ENCODE measurements at regions not wholly inside any gene's neighbourhood (a gene's known extent, or its start where the extent isn't known, plus 50 kb on each side); places are given as distances from the start of the nearest gene placed in this dataset.

DNA sequence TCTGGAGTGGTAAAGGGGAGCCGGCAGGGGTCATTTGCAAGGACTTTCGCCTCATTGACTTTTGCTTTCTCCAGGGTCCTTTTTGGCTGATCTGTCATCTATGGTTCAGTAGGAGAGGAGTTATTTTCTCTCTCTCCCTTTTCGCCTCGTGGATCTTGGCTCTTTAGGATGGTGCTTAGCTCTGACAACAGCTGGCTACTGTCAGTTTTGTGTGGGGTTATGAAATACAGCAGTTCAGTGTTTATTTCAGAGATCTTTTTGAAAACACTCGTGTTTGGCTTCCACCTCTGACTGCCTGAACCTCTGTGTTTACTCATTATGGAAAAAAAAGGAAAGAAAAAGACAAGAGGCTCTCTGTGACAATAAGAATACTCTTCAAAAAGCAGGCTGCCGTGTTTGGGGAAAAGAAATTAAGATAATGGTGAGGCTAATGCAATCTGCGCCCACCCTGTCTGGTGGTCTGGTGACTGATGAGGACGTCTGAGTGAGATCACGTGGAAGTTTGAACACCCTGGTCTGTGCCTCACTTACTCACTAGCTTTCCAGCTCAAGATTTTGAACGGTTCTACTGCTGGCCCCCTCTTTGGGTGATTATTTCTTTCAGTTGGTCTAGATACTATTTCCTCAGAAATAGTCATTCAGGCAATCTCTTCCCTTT is 567.7 kb downstream of the CAAP1 start:
- no peaks in the 10 kb centered on the region for H3K36me3 Mint-ChIP-seq (ENCODE audit: unreplicated experiment)
- no peaks in the 10 kb centered on the region for H3K9me3 Mint-ChIP-seq (ENCODE audit: unreplicated experiment)
- peaks cover 4% of the 10 kb centered on the region for H3K4me1 Mint-ChIP-seq (ENCODE audit: low read depth, unreplicated experiment)
- DNase-seq, result no peak
- peaks cover 2% of the 10 kb centered on the region for H3K27me3 Mint-ChIP-seq (ENCODE audit: unreplicated experiment)
- H3K27ac Mint-ChIP-seq (ENCODE audit: unreplicated experiment), result no peak overlapping the region
- TF ChIP-seq, protein P1, sequence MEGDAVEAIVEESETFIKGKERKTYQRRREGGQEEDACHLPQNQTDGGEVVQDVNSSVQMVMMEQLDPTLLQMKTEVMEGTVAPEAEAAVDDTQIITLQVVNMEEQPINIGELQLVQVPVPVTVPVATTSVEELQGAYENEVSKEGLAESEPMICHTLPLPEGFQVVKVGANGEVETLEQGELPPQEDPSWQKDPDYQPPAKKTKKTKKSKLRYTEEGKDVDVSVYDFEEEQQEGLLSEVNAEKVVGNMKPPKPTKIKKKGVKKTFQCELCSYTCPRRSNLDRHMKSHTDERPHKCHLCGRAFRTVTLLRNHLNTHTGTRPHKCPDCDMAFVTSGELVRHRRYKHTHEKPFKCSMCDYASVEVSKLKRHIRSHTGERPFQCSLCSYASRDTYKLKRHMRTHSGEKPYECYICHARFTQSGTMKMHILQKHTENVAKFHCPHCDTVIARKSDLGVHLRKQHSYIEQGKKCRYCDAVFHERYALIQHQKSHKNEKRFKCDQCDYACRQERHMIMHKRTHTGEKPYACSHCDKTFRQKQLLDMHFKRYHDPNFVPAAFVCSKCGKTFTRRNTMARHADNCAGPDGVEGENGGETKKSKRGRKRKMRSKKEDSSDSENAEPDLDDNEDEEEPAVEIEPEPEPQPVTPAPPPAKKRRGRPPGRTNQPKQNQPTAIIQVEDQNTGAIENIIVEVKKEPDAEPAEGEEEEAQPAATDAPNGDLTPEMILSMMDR (IDR thresholded peaks at IDR 0.05; ENCODE audit: partially characterized antibody, unreplicated experiment), result no peak
- no peak overlapping the region for H3K4me3 Mint-ChIP-seq (ENCODE audit: unreplicated experiment)

DNA sequence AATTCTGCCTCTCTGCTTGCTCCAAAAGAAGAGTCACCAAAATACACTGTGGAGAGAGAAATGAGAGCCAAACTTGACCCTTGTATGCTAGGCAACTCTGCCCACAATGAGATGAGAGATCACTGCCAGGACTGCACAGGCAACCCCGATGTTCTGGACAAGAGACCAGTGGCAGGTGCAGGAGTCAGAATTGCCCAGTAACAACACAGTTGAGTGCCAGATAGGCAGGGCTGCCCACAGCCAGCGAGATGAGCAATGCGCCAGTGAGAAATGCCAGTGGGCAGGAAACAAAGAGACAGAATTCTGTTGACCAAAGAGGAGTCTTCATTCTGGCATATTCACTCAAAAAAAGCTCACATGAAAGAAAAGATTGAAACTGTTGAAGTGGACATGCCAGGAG is 570.7 kb downstream of the CAAP1 start:
- H3K9me3 Mint-ChIP-seq (ENCODE audit: unreplicated experiment), result no peaks in the 10 kb centered on the region
- TF ChIP-seq, protein P1 (IDR thresholded peaks at IDR 0.05; ENCODE audit: partially characterized antibody, unreplicated experiment), result no peak
- H3K4me3 Mint-ChIP-seq (ENCODE audit: unreplicated experiment), result no peak overlapping the region
- H3K27me3 Mint-ChIP-seq (ENCODE audit: unreplicated experiment), result peaks cover 2% of the 10 kb centered on the region
- no peaks in the 10 kb centered on the region for H3K36me3 Mint-ChIP-seq (ENCODE audit: unreplicated experiment)
- no peak overlapping the region for H3K27ac Mint-ChIP-seq (ENCODE audit: unreplicated experiment)
- H3K4me1 Mint-ChIP-seq (ENCODE audit: low read depth, unreplicated experiment), result peaks cover 4% of the 10 kb centered on the region
- DNase-seq, result no peak

DNA sequence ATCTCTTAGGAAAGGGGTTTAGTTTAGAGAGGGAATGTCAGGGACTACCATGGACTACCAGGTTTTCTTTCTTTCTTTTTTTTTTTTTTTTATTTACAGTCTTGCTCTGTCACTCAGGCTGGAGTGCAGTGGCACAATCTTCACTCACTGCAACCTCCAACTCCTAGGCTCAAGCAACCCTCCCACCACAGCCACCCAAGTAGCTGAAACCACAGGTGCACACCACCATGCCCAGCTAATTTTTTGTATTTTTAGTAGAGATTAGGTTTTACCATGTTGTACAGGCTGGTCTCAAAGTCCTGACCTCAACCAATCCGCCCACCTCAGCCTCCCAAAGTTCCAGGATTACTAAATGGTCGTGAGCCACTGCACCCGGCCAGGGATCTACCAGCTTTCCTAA is 572.7 kb downstream of the CAAP1 start:
- TF ChIP-seq, protein P1 (IDR thresholded peaks at IDR 0.05; ENCODE audit: partially characterized antibody, unreplicated experiment), result no peak
- H3K27ac Mint-ChIP-seq (ENCODE audit: unreplicated experiment), result no peak overlapping the region
- H3K36me3 Mint-ChIP-seq (ENCODE audit: unreplicated experiment), result no peaks in the 10 kb centered on the region
- H3K27me3 Mint-ChIP-seq (ENCODE audit: unreplicated experiment), result peaks cover 2% of the 10 kb centered on the region
- no peaks in the 10 kb centered on the region for H3K9me3 Mint-ChIP-seq (ENCODE audit: unreplicated experiment)
- H3K4me1 Mint-ChIP-seq (ENCODE audit: low read depth, unreplicated experiment), result peaks cover under 1% of the 10 kb centered on the region
- no peak for DNase-seq
- H3K4me3 Mint-ChIP-seq (ENCODE audit: unreplicated experiment), result no peak overlapping the region

DNA sequence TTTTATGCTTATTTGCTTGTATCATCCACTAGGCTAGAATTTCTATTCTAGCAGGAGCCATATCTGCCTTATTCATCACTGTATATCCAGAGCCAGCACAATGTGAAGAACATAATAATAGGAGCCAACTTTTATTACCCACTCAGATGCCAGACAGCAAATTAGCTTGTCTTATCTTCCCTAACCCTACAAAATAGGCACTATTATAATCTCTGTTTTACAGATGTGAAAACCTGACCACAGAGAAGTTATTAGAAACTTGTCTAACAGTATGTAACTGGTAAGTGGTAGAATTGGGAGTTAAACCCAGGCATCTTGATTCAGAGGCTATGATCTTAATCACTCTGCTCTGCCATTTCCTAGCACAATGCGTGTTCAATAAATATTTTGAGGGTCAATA is 579.5 kb downstream of the CAAP1 start:
- Mint-ChIP-seq H3K27ac (ENCODE audit: unreplicated experiment) (no peak overlapping the region), H3K9me3 (ENCODE audit: unreplicated experiment) (no peaks in the 10 kb centered on the region), H3K4me3 (ENCODE audit: unreplicated experiment) (no peak overlapping the region), H3K27me3 (ENCODE audit: unreplicated experiment) (no peaks in the 10 kb centered on the region), H3K36me3 (ENCODE audit: unreplicated experiment) (no peaks in the 10 kb centered on the region), H3K4me1 (ENCODE audit: low read depth, unreplicated experiment) (no peaks in the 10 kb centered on the region)
- no peak for DNase-seq
- TF ChIP-seq, protein P1 (IDR thresholded peaks at IDR 0.05; ENCODE audit: partially characterized antibody, unreplicated experiment), result no peak

DNA sequence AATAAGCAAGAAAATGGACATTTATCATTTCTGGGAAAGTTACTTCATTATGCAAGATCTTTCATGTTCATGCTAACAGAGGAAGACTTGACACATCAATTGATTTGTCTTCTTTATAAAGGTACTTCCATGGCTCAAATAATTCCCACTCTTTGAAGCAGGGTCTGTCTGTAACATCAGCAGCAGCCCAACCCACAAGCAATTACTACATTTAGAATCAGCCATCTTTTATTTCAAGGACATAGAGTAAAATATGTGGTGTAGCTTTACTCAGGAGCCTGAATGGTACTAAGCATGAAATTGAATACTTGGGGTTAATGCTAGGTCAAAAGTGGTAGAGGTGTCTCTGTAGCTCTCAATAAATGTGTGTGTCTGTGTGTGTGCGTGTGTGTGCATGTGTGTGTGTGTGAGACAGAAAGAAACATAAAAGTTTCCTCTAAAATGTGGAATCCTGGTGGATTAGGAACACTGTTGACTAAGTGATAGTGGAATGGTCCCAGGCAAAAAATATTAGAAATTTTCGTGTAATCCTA is 581.1 kb downstream of the CAAP1 start:
- DNase-seq, result no peak
- TF ChIP-seq, protein P1 (IDR thresholded peaks at IDR 0.05; ENCODE audit: partially characterized antibody, unreplicated experiment), result no peak
- Mint-ChIP-seq H3K4me1 (ENCODE audit: low read depth, unreplicated experiment) (no peaks in the 10 kb centered on the region), H3K4me3 (ENCODE audit: unreplicated experiment) (no peak overlapping the region), H3K36me3 (ENCODE audit: unreplicated experiment) (no peaks in the 10 kb centered on the region), H3K27ac (ENCODE audit: unreplicated experiment) (no peak overlapping the region), H3K27me3 (ENCODE audit: unreplicated experiment) (no peaks in the 10 kb centered on the region), H3K9me3 (ENCODE audit: unreplicated experiment) (no peaks in the 10 kb centered on the region)

Data from glutamatergic neuron (in vitro differentiated cells).